ENCODE measurements at regions not wholly inside any gene's neighbourhood (a gene's known extent, or its start where the extent isn't known, plus 50 kb on each side); places are given as distances from the start of the nearest gene placed in this dataset.

DNA sequence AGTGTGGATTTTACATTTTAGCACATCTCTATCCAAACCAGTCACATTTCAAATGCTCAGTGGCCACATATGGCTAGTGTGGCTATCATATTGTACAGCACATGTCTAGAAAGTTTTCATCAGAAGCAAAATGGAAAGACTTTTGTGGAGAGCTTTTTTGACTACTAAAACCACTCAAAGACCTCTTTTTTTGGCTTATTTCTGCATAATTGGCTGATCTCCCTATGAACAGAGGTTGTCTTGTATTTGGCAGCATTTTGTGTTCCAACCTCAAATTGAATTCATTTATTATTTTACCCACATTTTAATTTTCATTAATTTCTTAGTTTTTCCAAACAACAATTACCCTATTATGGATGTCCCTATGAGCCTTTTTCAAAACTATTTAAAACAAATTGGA lies 395.7 kb downstream of the TLE1 start:
- TF ChIP-seq, protein P1, sequence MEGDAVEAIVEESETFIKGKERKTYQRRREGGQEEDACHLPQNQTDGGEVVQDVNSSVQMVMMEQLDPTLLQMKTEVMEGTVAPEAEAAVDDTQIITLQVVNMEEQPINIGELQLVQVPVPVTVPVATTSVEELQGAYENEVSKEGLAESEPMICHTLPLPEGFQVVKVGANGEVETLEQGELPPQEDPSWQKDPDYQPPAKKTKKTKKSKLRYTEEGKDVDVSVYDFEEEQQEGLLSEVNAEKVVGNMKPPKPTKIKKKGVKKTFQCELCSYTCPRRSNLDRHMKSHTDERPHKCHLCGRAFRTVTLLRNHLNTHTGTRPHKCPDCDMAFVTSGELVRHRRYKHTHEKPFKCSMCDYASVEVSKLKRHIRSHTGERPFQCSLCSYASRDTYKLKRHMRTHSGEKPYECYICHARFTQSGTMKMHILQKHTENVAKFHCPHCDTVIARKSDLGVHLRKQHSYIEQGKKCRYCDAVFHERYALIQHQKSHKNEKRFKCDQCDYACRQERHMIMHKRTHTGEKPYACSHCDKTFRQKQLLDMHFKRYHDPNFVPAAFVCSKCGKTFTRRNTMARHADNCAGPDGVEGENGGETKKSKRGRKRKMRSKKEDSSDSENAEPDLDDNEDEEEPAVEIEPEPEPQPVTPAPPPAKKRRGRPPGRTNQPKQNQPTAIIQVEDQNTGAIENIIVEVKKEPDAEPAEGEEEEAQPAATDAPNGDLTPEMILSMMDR (conservative IDR thresholded peaks at IDR 0.05; ENCODE audit: low read length): no peak
- no peak for TF ChIP-seq EZH2phosphoT487 (IDR thresholded peaks at IDR 0.05; ENCODE audit: borderline replicate concordance)

Data from Loucy (cell line).